NOMO-1 treated with DMSO at 0.1 percent for 48 hours (cell line): ENCODE measurements at regions not wholly inside any gene's neighbourhood (a gene's known extent, or its start where the extent isn't known, plus 50 kb on each side); places are given as distances from the start of the nearest gene placed in this dataset.
"Not testable (repeated sequence)": the region's sequence is repeated elsewhere in the genome, so short reads cannot be mapped to it uniquely, and the experiment has no call there.

Experiments
- DNase-seq: peaks from one replicate; lab custom pipeline; 2025; ENCODE audit not compliant: unreplicated experiment; lab: John Stamatoyannopoulos, UW

DNA sequence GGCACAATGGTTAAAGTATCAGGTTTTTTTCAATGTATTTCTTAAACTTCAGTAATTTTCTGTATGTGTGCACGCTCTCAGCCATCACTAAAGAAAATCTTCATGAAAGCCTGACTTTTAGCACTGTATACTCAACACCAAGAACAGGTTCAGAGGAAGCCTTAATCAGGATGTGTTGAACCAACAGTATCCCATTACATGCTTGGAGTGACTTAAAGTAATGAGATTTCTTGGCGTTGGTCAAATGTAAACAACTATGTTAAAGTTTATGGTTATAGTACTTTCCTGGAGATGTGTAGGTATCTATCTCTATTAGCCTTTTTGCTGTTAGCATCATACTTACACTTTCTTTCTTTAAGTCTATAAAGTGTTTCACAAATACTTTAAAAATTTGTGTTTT is 335.0 kb downstream of the CCER1 start:
- DNase-seq, result no peak

DNA sequence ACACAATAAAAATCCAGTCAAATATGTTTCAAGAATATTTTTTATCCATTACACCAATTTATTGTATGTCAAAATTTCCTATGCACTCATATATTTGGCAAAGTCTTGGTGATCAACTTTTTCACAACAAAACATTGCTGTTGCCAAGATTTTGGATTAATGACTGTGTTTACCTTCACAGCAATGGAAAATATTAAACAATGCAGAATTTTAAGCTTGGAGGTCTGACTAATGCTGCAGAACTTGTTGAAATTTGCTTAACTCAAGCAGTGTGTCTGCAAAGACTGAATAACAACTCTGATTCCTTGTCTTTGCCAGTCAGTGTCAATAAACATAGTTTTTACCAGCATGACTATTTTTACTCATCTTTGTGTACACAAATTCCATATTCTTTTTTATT is 336.4 kb downstream of the CCER1 start:
- no peak for DNase-seq

DNA sequence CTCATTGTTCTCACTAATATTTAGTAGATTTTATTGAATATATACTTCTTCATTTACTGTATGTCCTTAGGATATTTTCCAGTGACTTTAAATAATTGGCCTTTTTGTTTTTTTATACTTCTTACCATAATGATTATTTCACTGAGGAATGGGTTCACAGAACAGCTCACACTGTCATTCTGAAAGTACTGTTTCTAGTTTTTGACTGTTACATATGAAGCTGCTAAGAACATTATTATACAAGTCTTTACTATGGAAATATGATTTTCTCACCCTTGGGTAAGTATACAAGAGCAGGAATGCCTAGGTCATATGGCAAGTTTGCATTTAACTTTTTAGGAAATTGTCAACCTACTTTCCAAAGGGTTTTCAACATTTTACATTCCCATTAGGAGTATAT is 343.1 kb downstream of the CCER1 start:
- DNase-seq, result no peak

DNA sequence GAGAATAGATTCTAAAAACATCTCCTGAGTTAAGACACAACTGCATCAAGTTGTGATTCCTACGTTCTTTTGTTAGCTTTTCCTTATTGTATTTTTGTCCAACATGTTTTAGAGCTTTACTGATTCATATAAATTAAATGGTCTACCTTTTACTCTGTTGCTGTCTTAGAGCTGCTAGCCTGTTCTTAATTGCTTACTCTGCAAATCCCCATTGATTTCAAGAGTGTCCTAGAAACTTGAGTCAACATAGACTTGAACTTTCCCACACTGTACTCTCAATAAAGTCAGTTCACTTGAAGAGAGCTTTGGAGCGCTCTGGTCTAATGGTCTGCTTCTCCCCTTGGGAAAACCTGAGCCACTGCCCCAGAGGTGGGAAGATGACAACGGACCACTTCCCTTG is 343.9 kb downstream of the CCER1 start:
- DNase-seq, result no peak

DNA sequence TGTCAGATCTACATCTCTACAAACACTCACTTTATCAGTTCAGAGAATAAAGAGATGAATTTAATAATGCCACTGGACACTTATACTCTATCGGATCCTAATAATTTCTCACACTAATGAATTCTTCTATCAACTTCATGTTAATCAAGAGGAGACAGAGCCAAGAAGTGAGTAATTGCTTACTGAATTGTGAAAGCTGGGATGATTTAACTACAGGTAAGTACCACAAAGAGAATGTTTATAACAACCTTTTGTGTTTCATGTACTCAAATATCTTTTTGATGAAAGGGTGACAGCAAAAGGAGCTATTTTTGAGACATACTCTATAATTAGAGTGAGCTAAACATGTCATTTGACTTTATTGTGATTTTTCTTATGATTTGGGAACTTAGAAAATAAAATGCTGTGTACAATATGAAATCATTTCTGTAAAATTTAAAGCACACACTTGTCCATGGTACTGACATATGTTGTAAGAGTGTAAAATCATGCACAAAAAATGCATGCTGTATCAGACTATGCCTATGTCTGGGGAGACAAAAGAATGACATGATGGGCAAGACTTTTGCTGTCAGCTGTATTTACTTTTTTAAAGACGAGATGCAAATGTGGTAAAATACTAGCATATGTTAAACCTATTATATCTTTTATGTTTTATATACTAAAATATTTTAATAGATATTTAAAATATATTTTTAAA is 361.2 kb downstream of the CCER1 start:
- no peak for DNase-seq

DNA sequence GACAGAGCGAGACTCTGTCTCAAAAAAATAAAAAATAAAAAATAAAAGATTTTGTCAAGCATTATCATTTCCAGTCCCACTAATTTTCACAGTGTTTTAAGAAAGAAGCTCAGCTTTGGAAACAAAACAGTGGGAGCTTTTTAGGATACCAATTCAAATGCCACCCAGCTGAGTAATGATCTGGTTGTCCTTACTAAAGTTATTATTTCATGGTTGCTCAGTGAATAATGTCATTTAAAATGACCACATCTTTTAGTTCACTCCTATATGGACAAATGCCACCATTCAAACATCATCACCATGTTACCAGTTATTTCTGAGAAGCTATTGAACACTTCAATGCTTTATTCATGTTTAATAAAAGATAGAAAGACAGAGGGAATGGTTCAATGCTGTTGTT is 365.0 kb downstream of the CCER1 start:
- DNase-seq, result no peak

DNA sequence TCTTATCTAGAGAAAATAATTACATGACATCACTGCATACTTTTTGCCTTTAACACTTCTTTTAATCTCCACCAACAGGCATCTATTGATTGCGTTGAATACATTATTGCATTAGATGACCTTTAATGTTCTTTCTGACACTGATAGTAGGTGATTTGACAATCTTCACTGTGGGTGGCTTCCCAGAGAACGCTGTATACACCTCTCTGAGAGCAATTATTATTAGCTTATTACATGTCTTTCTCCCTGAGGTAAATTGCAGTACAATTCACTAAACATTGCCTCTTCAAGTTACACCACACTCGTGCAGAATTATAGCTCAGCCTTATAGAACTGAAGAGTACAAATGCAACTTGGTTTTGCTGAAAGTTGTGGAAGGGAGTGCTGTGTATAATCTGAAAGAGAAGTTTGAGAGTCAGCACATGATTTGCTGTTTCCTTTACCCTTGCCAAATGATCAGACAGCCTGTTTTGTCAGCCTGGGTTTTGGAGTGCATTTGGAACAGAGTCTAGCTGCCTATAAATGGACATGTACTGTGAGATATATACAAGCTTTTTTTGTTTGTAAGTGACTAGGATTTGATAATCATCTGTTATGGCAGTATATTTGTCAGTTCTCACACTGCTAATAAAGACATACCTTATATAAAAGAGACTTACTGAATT is 369.2 kb downstream of the CCER1 start:
- DNase-seq, result no peak

DNA sequence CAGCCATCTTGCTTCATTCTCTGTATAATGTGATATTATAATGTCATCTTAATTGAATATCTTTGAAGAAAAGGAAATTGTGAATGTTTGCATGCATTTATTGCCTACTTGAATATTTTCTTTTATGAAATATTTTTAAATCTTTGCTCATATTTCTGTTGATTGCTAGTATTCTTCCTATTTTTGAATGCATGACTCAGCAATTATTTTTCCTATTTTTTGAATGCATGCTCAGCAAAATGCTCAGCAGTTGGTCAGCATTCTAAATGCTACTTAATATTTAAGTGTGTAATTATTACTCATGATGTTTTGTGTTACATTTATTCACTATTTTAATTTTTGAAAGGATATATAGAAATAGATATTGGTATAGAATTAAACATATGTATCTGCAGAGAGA is 378.3 kb downstream of the CCER1 start:
- no peak for DNase-seq

DNA sequence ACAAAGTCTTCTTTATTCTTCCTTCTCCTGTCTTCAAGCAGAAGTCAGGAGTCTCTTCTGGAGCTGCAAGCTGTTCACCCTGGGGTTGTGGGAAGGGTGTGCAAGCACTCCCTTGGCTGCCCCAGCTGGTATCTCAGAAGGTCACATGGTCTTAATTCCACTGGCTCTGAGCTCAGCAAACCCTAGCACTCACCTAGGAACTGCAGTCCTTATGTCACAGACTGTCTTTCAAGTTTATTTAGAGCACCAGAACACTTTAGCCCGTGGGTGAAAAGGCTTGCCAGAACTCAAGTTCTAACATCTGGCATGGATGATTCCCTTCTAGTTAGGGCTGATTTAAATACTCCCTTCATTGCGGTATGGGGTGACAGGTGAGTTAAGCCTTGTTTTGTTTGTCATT is 379.0 kb downstream of the CCER1 start:
- DNase-seq, result no peak

DNA sequence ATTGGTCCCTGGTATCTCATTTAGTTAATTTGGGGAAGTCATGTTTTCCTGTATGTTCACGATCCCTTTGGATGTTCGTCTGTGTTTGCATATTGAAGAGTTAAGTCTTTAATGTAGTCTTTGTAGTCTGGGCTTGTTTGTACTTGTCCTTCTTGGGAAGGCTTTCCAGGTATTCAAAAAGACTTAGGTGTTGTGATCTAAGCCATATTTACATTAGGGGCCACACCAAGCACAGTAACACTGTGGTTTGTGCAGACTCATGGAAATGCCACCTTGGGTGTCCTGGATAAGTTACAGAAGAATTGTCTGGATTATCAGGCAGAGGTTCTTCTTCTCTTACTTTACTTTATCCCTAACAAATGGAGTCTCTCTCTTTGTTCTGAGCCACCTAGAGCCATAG is 380.3 kb downstream of the CCER1 start:
- DNase-seq, result no peak

DNA sequence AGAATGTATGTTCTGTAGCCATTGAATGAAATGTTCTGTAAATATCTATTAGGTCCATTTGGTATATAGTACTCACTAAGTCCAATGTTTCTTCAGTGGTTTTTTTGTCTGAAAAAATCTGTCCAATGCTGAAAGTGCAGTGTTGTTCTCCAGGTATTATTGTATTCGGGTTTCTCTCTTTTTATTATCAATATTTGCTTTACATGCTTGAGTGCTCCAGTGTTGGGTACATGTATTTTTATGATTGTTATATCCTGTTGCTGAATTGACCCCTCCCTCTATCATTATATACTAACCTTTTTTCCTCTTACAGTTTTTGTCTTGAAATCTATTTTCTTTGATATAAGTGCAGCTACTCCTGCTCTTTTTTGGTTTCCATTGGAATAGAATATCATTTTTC is 382.2 kb downstream of the CCER1 start:
- DNase-seq, result no peak

DNA sequence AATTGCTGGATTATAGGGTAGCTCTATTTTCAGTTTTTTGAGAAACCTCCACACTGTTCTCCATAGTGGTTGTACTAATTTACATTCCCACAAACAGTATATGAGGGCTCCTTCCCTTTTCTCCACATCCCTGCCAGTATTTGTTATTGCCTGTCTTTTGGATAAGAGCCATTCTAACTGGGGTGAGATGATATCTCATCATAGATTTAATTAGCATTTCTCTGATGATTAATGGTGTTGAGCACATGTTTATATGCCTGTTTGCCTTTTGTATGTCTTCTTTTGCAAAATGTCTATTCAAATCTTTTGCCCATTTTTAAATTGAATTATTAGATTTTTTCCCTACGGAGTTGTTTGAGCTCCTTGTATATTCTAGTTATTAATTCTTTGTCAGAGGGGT is 385.3 kb downstream of the CCER1 start:
- DNase-seq, result no peak

DNA sequence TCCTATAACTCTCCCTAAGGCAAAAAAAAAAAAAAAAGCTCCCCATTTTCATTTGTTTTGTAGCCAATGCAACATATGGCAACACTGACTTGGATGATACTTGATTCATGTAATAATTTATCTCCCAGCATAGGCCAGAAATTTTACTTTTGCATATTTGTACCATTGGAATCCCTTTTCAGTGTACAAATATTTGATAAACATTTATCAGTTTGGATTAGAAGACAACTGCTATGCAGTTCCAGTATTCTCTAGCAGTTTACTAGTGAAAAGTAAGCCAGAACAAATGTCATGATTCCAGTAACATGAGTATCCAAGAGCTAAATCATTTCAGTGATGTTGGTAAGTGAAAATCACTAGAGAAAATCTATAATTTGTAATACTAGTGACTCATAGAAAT is 392.3 kb downstream of the CCER1 start:
- no peak for DNase-seq

DNA sequence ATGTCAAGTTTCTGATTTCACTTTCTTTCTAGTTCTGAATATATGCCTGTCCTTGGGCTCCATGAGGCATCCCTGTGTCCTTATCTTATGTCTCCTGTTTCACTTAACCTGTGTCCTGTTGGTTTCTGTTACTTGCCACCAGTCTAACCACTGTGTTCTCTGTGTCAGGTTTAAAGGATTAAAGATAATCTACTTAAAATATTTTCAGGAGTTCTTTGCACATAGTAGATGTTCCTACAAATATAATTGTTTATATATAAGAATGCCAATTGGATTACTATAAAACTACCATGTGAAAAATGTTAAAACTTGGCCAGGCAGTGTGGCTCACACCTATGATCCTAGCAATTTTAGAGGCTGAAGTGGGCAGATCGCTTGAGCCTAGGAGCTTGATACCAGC is 406.4 kb downstream of the CCER1 start:
- DNase-seq, result no peak

DNA sequence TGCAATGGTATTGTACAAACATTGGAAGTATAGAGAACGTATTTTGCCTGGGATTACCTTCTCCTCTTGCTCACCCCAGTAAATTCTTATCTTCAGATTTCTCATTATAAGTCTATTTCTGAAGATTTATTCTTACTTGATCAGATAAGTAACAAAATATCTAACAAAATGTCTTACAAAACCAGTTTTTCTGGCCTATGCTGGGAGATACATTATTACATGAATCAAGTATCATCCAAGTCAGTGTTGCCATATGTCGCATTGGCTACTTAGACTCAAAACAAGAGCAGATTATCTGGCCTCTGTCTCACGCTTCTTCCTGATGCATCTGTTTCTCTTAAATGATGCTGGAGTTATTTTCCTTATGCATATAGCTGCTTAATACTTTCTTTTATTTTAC is 408.5 kb downstream of the CCER1 start:
- no peak for DNase-seq

DNA sequence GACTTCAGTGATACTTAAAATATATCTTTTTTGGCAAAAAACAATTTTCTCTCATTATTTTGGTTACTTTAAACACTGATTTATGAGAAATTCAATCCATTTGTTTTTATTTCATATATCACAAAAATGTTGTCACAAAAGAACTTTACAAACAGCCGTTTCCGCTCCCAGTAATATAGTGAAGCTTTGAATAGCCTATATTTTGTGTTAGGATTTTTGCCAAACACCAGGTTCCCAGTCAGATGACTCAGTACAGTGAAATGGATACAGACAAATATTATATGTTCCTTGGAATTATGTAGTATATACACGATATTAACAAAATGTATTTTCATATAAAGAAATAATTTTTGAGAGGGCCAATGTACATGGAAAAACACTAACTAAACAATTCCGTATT is 411.1 kb downstream of the CCER1 start:
- no peak for DNase-seq

DNA sequence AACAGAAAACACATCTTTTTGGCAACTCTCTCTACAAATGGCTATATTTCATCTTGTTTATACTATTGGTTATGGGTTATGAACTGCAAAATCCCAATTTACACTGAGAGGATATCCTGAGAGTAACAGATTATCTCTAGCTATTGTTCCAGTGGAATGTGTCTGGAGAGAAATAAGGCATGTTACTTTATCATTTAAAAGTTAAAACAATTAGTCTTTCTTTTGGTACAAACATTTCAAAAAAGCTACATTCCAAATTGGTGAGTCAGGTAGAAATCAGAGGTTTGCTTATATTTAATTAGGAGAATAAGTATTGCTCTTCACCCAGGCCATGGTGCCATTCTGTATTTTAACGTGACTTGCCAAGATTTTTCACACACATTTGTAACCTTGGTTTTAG is 411.6 kb downstream of the CCER1 start:
- DNase-seq, result no peak

DNA sequence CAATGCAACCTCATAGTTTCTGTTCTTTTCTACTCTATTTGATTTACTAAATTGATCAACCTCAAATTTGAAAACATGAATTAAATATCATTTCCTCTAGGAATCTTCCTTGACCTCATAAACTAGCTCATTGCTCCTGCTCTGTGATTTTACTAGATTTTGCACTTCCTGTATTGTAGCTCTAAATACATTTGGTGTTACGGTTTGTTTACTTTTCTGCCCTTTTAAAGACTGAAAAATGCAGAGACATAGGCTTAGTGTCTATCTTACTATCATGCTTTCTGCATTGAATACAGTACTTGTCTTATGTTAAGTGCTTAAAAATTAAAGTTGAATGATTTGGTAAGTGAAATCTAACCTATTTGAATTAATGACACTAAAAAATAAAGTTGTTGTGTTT is 412.1 kb downstream of the CCER1 start:
- not testable (repeated sequence) for DNase-seq

DNA sequence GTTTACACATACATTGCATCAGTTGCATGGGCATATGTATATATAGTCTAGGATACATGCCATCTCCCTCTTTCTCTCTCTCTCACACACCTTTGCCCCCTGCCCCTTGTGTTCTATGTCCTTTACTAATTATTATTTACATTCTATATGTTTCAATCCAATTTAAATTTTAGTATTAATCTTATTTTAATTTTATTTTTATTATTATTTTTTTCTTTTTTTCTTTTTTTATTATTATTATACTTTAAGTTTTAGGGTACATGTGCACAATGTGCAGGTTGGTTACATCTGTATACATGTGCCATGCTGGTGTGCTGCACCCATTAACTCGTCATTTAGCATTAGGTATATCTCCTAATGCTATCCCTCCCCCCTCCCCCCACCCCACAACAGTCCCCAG is 421.1 kb downstream of the CCER1 start:
- DNase-seq, result not testable (repeated sequence)

DNA sequence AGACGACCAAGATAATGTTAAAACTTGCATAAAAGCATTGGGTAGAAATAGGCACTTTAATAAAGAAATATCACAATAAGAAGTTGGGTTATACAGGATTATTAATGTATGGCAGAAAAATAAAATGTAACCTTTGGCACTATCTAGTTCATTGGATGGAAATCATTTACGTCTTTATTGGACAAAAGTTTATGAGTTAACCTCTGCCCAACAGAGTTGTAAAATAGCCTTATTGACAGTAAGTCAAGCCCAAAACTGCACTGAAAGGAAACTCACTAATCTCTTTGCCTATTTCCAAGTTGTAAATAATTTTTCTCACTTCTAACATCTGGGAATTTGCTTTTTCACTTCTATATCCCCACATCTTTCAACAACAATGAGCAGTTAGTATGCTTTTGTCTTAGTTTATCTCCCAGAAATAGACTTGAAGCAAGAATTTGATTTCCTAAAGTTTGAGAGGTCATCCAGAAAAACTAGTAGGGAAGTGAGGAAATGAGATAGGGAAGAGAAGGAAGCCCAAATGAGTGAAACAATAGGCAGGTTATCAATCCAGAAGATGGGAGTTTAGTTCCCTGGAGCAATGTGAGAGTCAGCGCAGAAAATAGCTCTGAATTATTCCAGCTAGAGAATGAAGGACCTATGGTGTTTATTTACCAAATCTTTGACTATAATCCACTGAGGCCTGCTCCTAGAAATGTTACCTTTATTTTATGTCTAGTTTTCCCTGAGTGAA is 434.8 kb downstream of the CCER1 start:
- DNase-seq, result no peak

DNA sequence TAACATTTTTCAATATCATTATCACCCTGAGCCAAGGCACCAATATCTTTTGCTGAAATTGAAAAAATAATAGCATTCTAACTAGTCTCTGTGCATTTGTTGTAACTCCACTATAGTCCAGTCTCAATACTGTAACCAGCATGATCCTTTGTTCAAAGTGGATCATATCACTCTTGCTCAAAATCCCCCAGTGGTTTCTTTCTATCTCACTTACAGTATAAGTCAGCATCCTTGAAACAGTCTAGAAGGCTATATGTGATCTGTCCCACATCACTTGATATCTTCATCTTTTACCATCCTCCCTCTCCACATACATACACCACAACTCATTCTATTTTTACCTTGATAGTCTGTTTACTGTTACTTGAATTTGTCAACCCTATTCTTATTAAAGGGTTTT is 435.7 kb downstream of the CCER1 start:
- no peak for DNase-seq
